ENCODE measurements at regions not wholly inside any gene's neighbourhood (a gene's known extent, or its start where the extent isn't known, plus 50 kb on each side); places are given as distances from the start of the nearest gene placed in this dataset.

DNA sequence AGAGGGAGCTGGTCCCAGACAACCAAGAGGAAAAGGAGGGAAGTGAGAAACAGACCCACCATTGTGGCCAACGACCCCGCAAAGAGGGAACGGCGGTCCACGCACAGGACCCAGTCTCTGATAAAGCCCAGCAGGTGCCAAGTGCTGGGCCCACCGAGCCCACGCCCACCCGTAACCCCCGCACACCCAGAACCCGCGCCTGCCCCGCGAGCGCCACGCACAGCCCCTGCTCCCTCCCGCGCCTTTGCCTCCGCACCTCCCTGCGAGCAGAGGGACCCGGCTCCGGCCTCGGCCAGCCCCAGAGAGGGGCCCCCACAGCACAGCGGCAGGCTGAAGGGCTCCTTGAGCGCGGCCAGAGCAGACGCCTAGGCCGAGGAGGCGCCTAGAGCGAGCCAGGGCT is 1192.2 kb downstream of the PCDH17 start:
- TF ChIP-seq, protein P1, sequence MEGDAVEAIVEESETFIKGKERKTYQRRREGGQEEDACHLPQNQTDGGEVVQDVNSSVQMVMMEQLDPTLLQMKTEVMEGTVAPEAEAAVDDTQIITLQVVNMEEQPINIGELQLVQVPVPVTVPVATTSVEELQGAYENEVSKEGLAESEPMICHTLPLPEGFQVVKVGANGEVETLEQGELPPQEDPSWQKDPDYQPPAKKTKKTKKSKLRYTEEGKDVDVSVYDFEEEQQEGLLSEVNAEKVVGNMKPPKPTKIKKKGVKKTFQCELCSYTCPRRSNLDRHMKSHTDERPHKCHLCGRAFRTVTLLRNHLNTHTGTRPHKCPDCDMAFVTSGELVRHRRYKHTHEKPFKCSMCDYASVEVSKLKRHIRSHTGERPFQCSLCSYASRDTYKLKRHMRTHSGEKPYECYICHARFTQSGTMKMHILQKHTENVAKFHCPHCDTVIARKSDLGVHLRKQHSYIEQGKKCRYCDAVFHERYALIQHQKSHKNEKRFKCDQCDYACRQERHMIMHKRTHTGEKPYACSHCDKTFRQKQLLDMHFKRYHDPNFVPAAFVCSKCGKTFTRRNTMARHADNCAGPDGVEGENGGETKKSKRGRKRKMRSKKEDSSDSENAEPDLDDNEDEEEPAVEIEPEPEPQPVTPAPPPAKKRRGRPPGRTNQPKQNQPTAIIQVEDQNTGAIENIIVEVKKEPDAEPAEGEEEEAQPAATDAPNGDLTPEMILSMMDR (IDR thresholded peaks at IDR 0.05; ENCODE audit: low read depth, low read length, poor library complexity, severe bottlenecking) = no peak
- TF ChIP-seq EZH2phosphoT487 (IDR thresholded peaks at IDR 0.05; ENCODE audit: borderline replicate concordance, low read length) = no peak

Data from DOHH2 (cell line).